ENCODE measurements at regions not wholly inside any gene's neighbourhood (a gene's known extent, or its start where the extent isn't known, plus 50 kb on each side); places are given as distances from the start of the nearest gene placed in this dataset.
A peak's percentile ranks its signal among the peaks of the same experiment; 100 is the strongest.

DNA sequence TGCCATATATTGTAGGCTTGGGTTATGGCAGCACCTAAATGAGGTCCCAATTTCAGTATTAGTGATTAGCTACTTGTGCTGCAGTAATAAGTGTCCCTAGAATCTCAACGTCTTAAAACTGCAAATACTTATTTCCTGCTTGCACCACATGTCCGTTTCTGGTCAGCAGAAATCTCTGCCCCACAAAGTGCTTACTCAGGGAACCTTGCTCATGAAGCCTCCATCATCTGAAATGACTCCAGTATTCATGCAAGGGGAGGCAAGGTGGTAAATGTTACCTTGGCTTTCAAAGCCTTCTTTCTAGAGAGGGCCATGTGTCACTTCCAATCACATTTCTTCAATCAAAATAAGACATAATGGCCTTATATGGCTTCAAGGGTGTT is 274.2 kb upstream of the KAZN start:
- intact Hi-C loops (cut with micrococcal nuclease; ENCODE audit: unreplicated experiment): no loop called here
- in situ Hi-C loops (cut with HindIII; ENCODE audit: extremely low pct_ligation_motif_present, low pct_unique_long_range_greater_than_20kb): no loop called here
- no TSS peak for BruUV-seq (replicated peaks)
- peak; percentile 34; the same call in 1 of the 2 replicates for TF ChIP-seq MAFF (IDR thresholded peaks at IDR 0.05; ENCODE audit: low read depth, low read length)
- no peak for TF ChIP-seq TFAP4 (IDR thresholded peaks at IDR 0.05; ENCODE audit: borderline replicate concordance, low read depth)
- no peak for TF ChIP-seq ZNF639 (CRISPR knock-in tag; conservative IDR thresholded peaks at IDR 0.05)
- peak; percentile 3 to 61; a peak in 2 of 4 replicates for TF ChIP-seq MAFK (conservative IDR thresholded peaks at IDR 0.05 in 1 of 2, IDR thresholded peaks at IDR 0.05 in 1 of 2; ENCODE audit: low read length in 2 of 2)
- H3K27me3 ChIP-seq (ENCODE audit: control insufficient read depth in 1 of 2, insufficient read depth in 2 of 2, low read length in 2 of 2): peaks cover 0 to 7% of the 10 kb centered on the region in 2 experiments; a peak in 2 of 5 replicates
- no peak overlapping the region for H2AFZ ChIP-seq (ENCODE audit: low read length)
- 5% methylated on average over 2 of the region's 2 CpGs for WGBS (ENCODE audit: low lambda C conversion rate)
- H3K4me3 ChIP-seq (replicated peaks in 1 of 3; ENCODE audit: insufficient read depth in 1 of 3, low read depth in 2 of 3, low read length in 3 of 3): no peak overlapping the region
- H3K9ac ChIP-seq (ENCODE audit: insufficient read depth, low read depth, low read length): no peak overlapping the region
- ATAC-seq (no peak), DNase-seq (ENCODE audit: low spot score) (no peak), FAIRE-seq (no peak)
- CTCF ChIA-PET (ENCODE audit: low intra/inter-chr PET ratio, low total read pairs): no interaction called here
- no peaks in the 10 kb centered on the region for H3K79me2 ChIP-seq (ENCODE audit: insufficient read depth, low read length)
- POLR2A ChIA-PET: no interaction called here
- no peaks in the 10 kb centered on the region for H3K36me3 ChIP-seq (replicated peaks in 1 of 2; ENCODE audit: control insufficient read depth in 1 of 2, insufficient read depth in 2 of 2, low read length in 2 of 2)
- H3K4me2 ChIP-seq (ENCODE audit: low read depth, low read length): no peak overlapping the region
- no peaks in the 10 kb centered on the region for H3K9me3 ChIP-seq (ENCODE audit: low read length)
- no peaks in the 10 kb centered on the region for H3K4me1 ChIP-seq (ENCODE audit: insufficient read depth, low read length)
- no peak overlapping the region for H3K27ac ChIP-seq (ENCODE audit: extremely low read length, insufficient read depth, low read length)
- H4K20me1 ChIP-seq (ENCODE audit: insufficient read depth, low read length): no peaks in the 10 kb centered on the region

GRCh38 chr1:14326857-14327256 is 271.6 kb upstream of the KAZN start:
- Histone ChIP-seq H3K4me1 (ENCODE audit: insufficient read depth, low read length) (no peaks in the 10 kb centered on the region), H3K79me2 (ENCODE audit: insufficient read depth, low read length) (no peaks in the 10 kb centered on the region), H3K4me2 (ENCODE audit: low read depth, low read length) (no peak overlapping the region), H3K9me3 (ENCODE audit: low read length) (peaks cover 5% of the 10 kb centered on the region; the same call in 1 of the 2 replicates), H4K20me1 (ENCODE audit: insufficient read depth, low read length) (no peaks in the 10 kb centered on the region), H2AFZ (ENCODE audit: low read length) (no peak overlapping the region), H3K27ac (ENCODE audit: extremely low read length, insufficient read depth, low read length) (no peak overlapping the region), H3K27me3 (ENCODE audit: control insufficient read depth in 1 of 2, insufficient read depth in 2 of 2, low read length in 2 of 2) (peaks cover 0 to 7% of the 10 kb centered on the region in 2 experiments; a peak in 1 of 5 replicates), H3K9ac (ENCODE audit: insufficient read depth, low read depth, low read length) (no peak overlapping the region), H3K4me3 (replicated peaks in 1 of 3; ENCODE audit: insufficient read depth in 1 of 3, low read depth in 2 of 3, low read length in 3 of 3) (no peak overlapping the region), H3K36me3 (replicated peaks in 1 of 2; ENCODE audit: control insufficient read depth in 1 of 2, insufficient read depth in 2 of 2, low read length in 2 of 2) (no peaks in the 10 kb centered on the region)
- ATAC-seq (no peak), DNase-seq (ENCODE audit: low spot score) (no peak), FAIRE-seq (no peak)
- WGBS (ENCODE audit: low lambda C conversion rate): 2% methylated on average over 3 of the region's 3 CpGs
- intact Hi-C loops (cut with micrococcal nuclease; ENCODE audit: unreplicated experiment): no loop called here
- ChIA-PET POLR2A (no interaction called here), CTCF (ENCODE audit: low intra/inter-chr PET ratio, low total read pairs) (no interaction called here)
- in situ Hi-C loops (cut with HindIII; ENCODE audit: extremely low pct_ligation_motif_present, low pct_unique_long_range_greater_than_20kb): no loop called here
- BruUV-seq (replicated peaks): no TSS peak
- no peak for TF ChIP-seq CCAR2 (optimal IDR thresholded peaks at IDR 0.05; ENCODE audit: low read depth, low read length)
- TF ChIP-seq TCF12 (IDR thresholded peaks at IDR 0.05): no peak
- TF ChIP-seq TCF12 (CRISPR knock-in tag; IDR thresholded peaks at IDR 0.05): no peak
- TF ChIP-seq CC2D1A (CRISPR knock-in tag; IDR thresholded peaks at IDR 0.05): no peak
- TF ChIP-seq ZNF121 (CRISPR knock-in tag; IDR thresholded peaks at IDR 0.05): no peak
- no peak for TF ChIP-seq NFRKB (IDR thresholded peaks at IDR 0.05)
- no peak for TF ChIP-seq CEBPG (CRISPR knock-in tag; IDR thresholded peaks at IDR 0.05)
- TF ChIP-seq MLXIP (CRISPR knock-in tag; IDR thresholded peaks at IDR 0.05; ENCODE audit: borderline replicate concordance): no peak
- TF ChIP-seq FOSL1 (CRISPR knock-in tag; IDR thresholded peaks at IDR 0.05; ENCODE audit: borderline replicate concordance): no peak
- no peak for TF ChIP-seq SAFB2 (CRISPR knock-in tag; IDR thresholded peaks at IDR 0.05; ENCODE audit: borderline replicate concordance, low read depth)
- no peak for TF ChIP-seq RARA (CRISPR knock-in tag; IDR thresholded peaks at IDR 0.05)
- no peak for TF ChIP-seq ZSCAN29 (CRISPR knock-in tag; conservative IDR thresholded peaks at IDR 0.05)
- no peak for TF ChIP-seq CBX1 (IDR thresholded peaks at IDR 0.05; ENCODE audit: low read depth)
